ENCODE measurements at regions not wholly inside any gene's neighbourhood (a gene's known extent, or its start where the extent isn't known, plus 50 kb on each side); places are given as distances from the start of the nearest gene placed in this dataset.

GRCh38 chrX:98654565-98654964 is 1755.5 kb downstream of the PCDH19 start:
- Histone ChIP-seq H3K4me2 (ENCODE audit: low read length) (no peak overlapping the region), H3K27me3 (ENCODE audit: insufficient read depth, low read length) (no peaks in the 10 kb centered on the region), H3K79me2 (ENCODE audit: insufficient read depth, low read length) (no peaks in the 10 kb centered on the region), H3K27ac (ENCODE audit: low read depth, low read length) (no peak overlapping the region), H3K9ac (ENCODE audit: low read length) (no peak overlapping the region), H2AFZ (ENCODE audit: low read depth, low read length, poor library complexity, severe bottlenecking) (no peak overlapping the region), H3K9me3 (ENCODE audit: control insufficient read depth in 1 of 2, insufficient read depth in 1 of 2, low read depth in 1 of 2, low read length in 2 of 2) (no peaks in the 10 kb centered on the region), H3K36me3 (ENCODE audit: control insufficient read depth in 1 of 2, insufficient read depth in 2 of 2, low read length in 2 of 2) (no peaks in the 10 kb centered on the region), H3K9me2 (ENCODE audit: insufficient read depth) (no peaks in the 10 kb centered on the region), H3K4me3 (replicated peaks in 1 of 2; ENCODE audit: low read depth in 1 of 2, low read length in 2 of 2) (no peak overlapping the region), H3K4me1 (ENCODE audit: control insufficient read depth in 1 of 2, insufficient read depth in 2 of 2, low read length in 2 of 2) (no peaks in the 10 kb centered on the region), H4K20me1 (ENCODE audit: insufficient read depth) (no peaks in the 10 kb centered on the region)
- ChIA-PET RAD21 (ENCODE audit: low non-redundant PET in 1 of 2, low total read pairs in 2 of 2, uncharacterized antibody in 2 of 2, unreplicated experiment in 2 of 2) (no interaction called here), CTCF (no interaction called here), POLR2A (no interaction called here)
- ATAC-seq (no peak), DNase-seq (ENCODE audit: low read depth, low spot score) (no peak)
- TF ChIP-seq RAD21 (IDR thresholded peaks at IDR 0.05; ENCODE audit: low read depth) (no peak), FOSL1 (IDR thresholded peaks at IDR 0.05; ENCODE audit: low read depth) (no peak), TCF7L2 (IDR thresholded peaks at IDR 0.05; ENCODE audit: borderline replicate concordance, extremely low read depth, insufficient read depth, insufficient read length) (no peak), EZH2phosphoT487 (IDR thresholded peaks at IDR 0.05; ENCODE audit: borderline replicate concordance) (no peak), SIN3A (IDR thresholded peaks at IDR 0.05; ENCODE audit: low read depth) (no peak), ZBTB33 (IDR thresholded peaks at IDR 0.05; ENCODE audit: extremely low read depth, insufficient replicate concordance, low read length) (no peak), CBX3 (IDR thresholded peaks at IDR 0.05; ENCODE audit: low read depth) (no peak), CTCF (IDR thresholded peaks at IDR 0.05 in 2 of 3, conservative IDR thresholded peaks at IDR 0.05 in 1 of 3; ENCODE audit: borderline replicate concordance in 1 of 3, insufficient read depth in 1 of 3, low read depth in 2 of 3, low read length in 2 of 3) (no peak), ELF1 (IDR thresholded peaks at IDR 0.05; ENCODE audit: borderline replicate concordance, low read depth) (no peak), EZH2 (IDR thresholded peaks at IDR 0.05) (no peak), SP1 (IDR thresholded peaks at IDR 0.05; ENCODE audit: low read depth) (no peak), ZFX (IDR thresholded peaks at IDR 0.05) (no peak), CEBPB (IDR thresholded peaks at IDR 0.05; ENCODE audit: low read depth) (no peak), SRF (IDR thresholded peaks at IDR 0.05; ENCODE audit: low read depth) (no peak), POLR2AphosphoS5 (IDR thresholded peaks at IDR 0.05; ENCODE audit: low read depth, low read length) (no peak), EGR1 (IDR thresholded peaks at IDR 0.05; ENCODE audit: low read depth) (no peak), MAX (IDR thresholded peaks at IDR 0.05) (no peak)
- intact Hi-C loops (cut with micrococcal nuclease): no loop called here
- BruUV-seq (replicated peaks): no TSS peak

Measured in HCT116 (cell line).